ENCODE measurements at regions not wholly inside any gene's neighbourhood (a gene's known extent, or its start where the extent isn't known, plus 50 kb on each side); places are given as distances from the start of the nearest gene placed in this dataset.
"Not testable (repeated sequence)": the region's sequence is repeated elsewhere in the genome, so short reads cannot be mapped to it uniquely, and the experiment has no call there.

DNA sequence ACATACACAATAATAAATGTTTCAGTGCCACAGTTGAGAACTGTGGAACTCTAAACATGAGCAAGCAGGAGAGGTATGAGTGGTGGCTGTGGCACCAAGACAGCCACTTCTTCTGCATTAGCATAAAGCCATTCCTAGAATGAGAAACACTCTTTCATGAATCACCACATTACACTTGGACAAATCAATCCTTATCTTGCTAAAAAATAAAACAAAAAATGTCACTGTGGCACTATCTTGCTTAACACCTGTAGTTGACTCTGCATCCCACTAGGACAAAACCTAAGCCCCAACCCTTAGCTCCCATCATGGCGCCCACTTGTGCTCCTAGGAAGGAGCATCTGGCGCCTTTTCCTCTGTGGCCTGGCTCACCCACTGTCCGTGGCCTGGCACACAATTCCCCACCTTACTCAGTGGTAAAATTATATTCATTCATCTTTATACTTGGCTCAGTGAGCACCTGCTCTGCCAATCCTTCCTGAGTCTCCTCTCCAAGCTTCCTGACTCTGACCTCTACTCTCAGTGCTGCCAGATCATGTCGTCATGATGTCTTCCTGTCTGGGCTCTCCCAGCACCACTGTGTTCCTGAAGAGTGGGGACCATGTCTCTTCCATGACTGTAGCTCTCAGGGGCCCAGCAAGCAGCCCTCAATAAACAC is 272.9 kb downstream of the LNPK start:
- DNase-seq: no peak
- in situ Hi-C loops (cut with HindIII; ENCODE audit: low pct_ligation_motif_present, low pct_unique_long_range_greater_than_20kb, low sequenced_read_pairs): no loop called here

DNA sequence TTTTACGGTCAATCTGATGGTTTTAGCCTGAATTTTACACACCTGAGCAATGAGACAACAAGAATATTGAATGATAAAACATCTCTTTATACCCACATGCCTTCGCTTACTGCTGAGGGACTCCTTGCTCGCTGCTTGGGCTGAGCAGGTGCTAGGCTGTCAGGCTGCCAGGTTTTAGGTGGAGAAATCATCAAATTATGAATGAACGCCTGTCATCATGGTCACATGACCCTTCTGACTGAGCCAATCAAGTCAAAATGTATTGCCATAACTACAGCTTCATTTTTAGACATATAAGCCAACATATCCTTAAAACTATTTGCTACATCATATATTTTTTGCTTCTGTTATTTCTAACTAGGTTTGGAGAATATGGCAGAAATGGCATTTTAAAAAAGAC is 274.0 kb downstream of the LNPK start:
- no peak for DNase-seq
- in situ Hi-C loops (cut with HindIII; ENCODE audit: low pct_ligation_motif_present, low pct_unique_long_range_greater_than_20kb, low sequenced_read_pairs): no loop called here

DNA sequence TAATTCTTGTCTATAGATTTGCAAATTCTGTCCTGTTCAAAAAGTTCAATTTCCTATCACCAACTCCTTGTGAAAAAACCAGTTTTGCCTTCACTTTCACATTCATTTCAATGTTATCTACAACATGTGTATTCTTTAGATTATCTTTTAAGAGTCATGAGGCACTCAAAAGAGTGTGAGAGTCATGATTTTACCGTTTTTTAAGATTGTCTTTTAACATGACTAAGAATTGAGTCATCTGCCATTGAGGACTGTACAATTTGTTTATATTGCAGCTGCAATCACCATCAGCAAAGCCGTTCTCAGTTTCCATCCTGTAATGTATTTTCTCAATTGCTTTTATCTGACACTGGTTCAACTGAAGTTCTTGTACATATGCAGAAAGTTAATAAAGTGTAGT is 275.8 kb downstream of the LNPK start:
- no peak for DNase-seq
- in situ Hi-C loops (cut with HindIII; ENCODE audit: low pct_ligation_motif_present, low pct_unique_long_range_greater_than_20kb, low sequenced_read_pairs): no loop called here

DNA sequence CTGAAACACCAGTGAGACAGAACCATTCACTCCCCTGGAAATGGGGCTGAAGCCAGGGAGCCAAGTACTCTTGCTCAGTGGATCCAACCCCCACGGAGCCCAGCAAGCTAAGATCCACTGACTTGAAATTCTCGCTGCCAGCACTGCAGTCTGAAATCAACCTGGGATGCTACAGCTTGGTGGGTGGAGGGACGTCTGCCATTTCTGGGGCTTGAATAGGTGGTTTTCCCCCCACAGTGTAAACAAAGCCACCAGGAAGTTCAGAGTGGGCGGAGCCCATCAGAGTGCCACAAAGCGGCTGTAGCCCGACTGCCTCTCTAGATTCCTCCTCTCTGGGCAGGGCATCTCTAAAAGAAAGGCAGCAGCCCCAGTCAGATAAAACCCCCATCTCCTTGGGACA is 292.8 kb downstream of the LNPK start:
- DNase-seq: no peak

DNA sequence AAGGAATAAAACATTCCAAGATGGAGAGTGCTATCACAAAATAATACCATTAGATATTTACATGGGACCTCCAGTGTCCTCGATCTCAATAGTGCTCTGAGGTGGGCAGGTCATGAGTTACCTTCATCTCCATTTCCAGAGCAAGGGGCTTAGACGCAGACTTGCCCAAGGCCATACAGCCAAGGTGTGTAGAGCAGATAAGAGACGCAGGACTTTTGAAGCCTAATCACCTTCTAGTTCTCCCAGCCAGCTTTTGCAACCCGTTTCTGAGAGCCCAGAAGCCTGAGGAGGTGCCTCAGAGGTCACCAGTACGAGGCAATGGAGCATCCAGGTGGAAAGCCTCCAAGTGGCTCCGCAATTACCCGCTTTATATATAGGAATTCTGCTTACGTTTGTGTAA is 294.7 kb downstream of the LNPK start:
- in situ Hi-C loops (cut with HindIII; ENCODE audit: low pct_ligation_motif_present, low pct_unique_long_range_greater_than_20kb, low sequenced_read_pairs): no loop called here
- no peak for DNase-seq

More for the DNA sequence above, 292.8 kb downstream of the LNPK start:
- in situ Hi-C loops (cut with HindIII; ENCODE audit: low pct_ligation_motif_present, low pct_unique_long_range_greater_than_20kb, low sequenced_read_pairs): no loop called here

DNA sequence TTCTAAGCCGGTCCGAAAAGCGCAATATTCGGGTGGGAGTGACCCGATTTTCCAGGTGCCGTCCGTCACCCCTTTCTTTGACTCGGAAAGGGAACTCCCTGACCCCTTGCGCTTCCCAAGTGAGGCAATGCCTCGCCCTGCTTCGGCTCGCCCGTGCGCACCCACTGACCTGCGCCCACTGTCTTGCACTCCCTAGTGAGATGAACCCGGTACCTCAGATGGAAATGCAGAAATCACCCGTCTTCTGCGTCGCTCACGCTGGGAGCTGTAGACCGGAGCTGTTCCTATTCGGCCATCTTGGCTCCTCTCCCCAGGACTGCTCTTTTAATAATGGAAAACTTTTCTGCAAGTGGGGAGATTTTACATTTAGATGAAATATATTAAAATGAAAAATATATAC is 297.5 kb downstream of the LNPK start:
- in situ Hi-C loops (cut with HindIII; ENCODE audit: low pct_ligation_motif_present, low pct_unique_long_range_greater_than_20kb, low sequenced_read_pairs): not testable (repeated sequence)

DNA sequence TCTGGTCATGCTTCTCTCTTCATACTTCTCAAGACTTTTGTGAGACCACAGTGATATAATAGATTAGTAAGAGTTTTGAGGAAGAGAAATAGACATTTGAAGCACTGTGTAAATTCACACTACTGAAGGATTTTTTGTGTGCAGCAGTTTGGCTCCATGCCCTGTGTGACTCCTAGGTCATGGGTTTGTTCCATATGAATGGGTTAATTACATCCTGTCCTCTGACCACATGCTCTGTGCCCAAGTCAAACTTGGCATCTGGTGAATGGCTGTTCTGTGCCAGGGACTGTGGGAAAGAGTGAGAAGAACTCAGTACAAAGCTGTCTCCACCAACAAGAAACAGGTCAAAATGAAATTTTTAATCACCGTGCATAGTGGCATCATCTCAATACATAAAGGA is 304.0 kb downstream of the LNPK start:
- no peak for DNase-seq
- in situ Hi-C loops (cut with HindIII; ENCODE audit: low pct_ligation_motif_present, low pct_unique_long_range_greater_than_20kb, low sequenced_read_pairs): no loop called here

More for the DNA sequence above, 297.5 kb downstream of the LNPK start:
- DNase-seq: not testable (repeated sequence)

DNA sequence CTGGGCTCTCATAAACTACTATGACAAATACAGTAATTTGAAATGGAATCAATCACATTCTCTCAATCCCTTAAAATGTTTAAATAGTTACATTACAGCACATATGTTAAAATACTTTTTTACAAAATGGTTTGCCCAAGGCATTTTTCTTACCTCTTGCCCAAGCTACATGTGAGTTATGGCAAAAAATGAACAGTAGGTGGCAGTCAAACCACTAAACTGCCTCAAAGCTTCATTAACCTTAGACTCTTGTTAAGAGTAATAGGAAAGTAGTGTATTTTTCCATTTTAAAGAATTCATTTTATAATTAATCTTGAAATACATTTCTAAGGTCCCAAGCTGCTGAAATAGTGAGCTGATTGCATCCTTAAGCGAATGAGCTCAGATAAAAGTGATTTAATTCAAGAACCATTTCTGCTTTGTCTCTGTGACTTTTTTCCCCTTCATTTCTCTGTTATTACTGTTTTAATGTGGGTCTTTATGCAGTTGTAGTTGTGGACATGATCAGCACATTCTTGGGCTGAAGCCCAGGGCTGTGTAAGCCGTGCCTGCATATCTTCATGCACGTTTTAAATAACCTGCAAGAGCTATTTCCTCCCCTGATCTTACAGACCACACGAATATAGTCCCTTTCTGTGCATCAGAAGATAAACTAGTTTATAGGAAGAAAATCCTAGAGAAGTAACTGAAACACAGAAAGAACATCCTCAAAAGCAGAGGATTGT is 311.8 kb downstream of the LNPK start:
- in situ Hi-C loops (cut with HindIII; ENCODE audit: low pct_ligation_motif_present, low pct_unique_long_range_greater_than_20kb, low sequenced_read_pairs): no loop called here
- DNase-seq: peak; percentile 71

DNA sequence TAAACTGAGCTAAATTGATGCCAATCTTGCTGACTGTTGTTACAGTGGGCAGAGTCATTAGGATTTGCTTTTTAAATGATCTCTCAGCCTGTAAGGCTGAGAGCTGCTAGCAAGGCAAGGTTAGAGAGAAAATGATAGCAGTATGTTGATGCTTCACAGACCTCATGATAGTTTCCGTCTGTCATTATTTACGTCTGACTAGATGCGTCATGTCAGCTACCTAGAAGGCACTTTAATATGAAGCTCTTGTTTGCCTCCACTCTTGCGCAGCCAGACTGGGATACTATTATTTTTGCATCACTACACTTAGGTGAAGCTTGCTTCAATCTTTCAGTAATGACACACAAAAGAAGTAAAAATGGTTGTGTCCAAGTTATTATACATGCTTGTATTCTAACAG is 313.8 kb downstream of the LNPK start:
- no peak for DNase-seq
- in situ Hi-C loops (cut with HindIII; ENCODE audit: low pct_ligation_motif_present, low pct_unique_long_range_greater_than_20kb, low sequenced_read_pairs): no loop called here

DNA sequence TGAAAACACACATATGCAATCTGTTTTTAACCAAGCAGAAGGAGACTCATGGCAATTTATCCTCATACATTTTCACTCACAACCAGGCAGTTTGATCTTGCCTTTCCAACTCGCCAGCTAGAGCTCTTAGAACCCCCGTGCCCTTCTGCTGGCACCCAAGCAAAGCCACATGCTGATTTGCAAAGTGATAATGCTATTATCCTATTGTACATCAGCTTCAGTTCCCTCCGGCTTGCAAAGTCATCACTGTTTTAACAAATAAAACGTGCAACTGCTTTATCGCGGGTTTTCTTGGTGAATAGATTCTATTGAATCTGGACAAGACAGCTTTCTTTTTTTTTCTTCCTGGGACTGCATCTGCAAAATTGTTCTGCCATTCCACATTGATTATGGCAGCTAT is 314.6 kb downstream of the LNPK start:
- DNase-seq: no peak
- in situ Hi-C loops (cut with HindIII; ENCODE audit: low pct_ligation_motif_present, low pct_unique_long_range_greater_than_20kb, low sequenced_read_pairs): no loop called here

DNA sequence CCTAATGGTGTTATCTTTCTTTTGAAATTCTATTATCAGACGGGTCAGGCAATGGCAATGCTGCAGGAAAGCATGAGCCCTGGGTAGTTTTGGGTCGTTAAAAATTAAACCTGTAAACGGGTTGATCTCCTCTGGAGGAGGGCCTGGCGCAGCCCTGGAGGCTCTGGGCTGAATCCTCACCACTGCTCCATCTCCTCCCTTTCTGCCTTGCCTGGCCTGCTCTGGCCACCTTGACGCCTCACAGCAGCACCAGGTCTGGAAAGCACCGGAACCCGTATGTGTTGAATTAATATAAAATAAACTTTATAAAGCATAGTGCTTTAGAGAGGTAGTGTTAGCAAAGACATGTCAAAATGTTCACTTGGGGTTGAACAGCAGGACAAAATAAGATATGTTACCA is 316.1 kb downstream of the LNPK start:
- in situ Hi-C loops (cut with HindIII; ENCODE audit: low pct_ligation_motif_present, low pct_unique_long_range_greater_than_20kb, low sequenced_read_pairs): no loop called here

DNA sequence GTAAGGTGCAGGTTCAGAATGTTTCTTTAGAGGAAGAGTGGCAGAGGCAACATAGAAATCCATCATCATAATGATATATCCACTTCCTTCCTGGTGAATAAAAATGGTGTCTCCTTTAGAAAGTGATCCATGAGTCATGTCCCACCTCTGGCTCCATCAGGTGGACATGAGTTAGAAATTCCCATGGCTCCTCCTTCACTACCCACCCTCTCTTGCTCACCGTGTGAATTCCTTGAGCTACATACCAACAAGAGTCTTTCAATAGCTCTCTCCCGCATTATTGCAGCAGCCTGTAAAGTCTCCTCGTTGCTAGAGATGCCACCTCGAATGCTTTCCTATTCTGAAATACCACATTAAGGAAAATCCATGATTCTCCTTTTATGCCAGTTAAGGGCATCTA is 317.6 kb downstream of the LNPK start:
- in situ Hi-C loops (cut with HindIII; ENCODE audit: low pct_ligation_motif_present, low pct_unique_long_range_greater_than_20kb, low sequenced_read_pairs): no loop called here

More for the DNA sequence above, 316.1 kb downstream of the LNPK start:
- DNase-seq: no peak

DNA sequence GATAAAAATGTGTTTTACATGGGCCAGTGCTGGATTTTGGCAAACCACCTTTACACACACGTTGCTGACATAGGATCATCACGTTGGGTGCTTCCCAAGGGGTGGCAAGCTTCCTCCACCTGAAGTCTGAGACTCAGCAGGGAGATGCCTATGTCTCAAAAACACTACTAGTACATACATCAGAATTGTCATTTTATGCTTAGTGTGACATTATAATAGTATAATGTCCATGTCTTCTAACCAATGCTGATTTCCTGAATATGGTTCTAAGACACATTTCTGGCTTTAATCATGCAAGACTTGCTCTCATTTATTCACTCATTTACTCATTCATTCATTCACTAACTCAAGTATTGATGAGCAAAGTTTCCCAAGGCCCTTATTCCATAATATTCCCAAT is 322.3 kb downstream of the LNPK start:
- in situ Hi-C loops (cut with HindIII; ENCODE audit: low pct_ligation_motif_present, low pct_unique_long_range_greater_than_20kb, low sequenced_read_pairs): no loop called here
- no peak for DNase-seq

More for the DNA sequence above, 317.6 kb downstream of the LNPK start:
- no peak for DNase-seq

DNA sequence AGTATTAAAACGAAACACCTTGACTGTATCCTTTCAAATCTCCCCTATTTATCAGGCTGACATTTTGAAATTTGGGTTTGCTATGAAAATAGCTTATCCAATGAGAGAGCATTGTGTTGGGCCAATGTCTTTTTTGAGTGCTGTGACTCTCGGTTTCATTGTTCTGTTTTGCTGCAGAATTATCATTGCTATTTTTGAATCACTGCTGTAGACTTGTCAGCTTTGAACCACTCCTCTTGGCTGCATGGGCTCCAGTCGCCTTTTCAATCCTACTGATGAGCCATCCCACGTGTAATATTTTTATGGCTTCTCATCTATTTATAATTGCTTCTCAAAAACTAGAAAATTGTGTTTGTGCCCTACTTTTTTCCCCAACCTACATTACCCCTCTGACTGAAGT is 322.8 kb downstream of the LNPK start:
- in situ Hi-C loops (cut with HindIII; ENCODE audit: low pct_ligation_motif_present, low pct_unique_long_range_greater_than_20kb, low sequenced_read_pairs): no loop called here
- DNase-seq: no peak

DNA sequence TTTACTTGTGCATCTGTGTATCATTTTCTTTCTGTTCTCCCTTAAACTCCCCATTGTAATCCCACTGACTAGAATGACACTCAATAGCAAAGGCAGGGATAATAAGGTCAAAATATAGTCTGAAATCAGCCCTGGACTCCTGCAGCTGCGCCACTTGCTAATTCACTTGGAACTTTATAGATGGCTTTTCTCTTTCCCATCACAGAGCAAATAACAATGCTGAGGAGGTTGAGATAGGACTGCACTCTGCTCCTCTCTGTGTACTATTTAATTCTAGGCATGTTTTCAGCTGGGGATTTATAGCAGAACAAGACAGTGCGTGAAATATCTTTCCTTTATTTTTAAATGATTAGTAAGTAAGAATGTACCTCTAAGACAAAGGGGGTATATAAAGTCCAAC is 324.2 kb downstream of the LNPK start:
- no peak for DNase-seq
- in situ Hi-C loops (cut with HindIII; ENCODE audit: low pct_ligation_motif_present, low pct_unique_long_range_greater_than_20kb, low sequenced_read_pairs): no loop called here

DNA sequence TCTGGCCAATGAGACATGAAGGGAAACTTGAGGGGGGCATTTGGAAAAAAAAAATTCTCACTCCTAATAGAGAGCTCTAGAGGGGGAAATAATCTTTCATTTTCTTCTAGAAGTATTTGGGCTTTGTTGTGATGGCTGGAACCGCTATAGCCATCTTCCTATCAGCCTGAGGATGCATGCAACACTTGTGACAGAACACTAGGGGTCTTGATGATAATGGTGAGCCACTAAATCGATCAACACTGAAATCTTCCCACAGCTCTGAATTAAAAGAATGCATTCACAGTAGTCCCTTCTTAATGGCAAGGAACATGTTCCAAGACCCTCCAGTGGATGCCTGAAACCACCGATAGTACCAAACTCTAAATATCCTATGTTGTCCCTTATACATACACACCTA is 325.3 kb downstream of the LNPK start:
- in situ Hi-C loops (cut with HindIII; ENCODE audit: low pct_ligation_motif_present, low pct_unique_long_range_greater_than_20kb, low sequenced_read_pairs): no loop called here
- DNase-seq: no peak

DNA sequence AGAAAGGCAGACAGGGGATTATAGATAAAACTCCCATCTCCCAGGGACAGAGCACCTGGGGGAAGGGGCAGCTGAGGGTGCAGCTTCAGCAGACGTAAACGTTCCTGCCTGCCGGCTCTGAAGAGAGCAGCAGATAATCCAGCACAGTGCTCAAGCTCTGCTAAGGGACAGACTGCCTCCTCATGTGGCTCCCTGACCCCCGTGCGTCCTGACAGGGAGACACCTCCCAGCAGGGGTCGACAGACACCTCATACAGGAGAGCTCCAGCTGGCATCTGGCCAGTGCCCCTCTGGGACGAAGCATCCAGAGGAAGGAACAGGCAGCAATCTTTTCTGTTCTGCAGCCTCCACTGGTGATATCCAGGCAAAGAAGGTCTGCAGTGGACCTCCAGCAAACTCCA is 333.3 kb downstream of the LNPK start:
- DNase-seq; in situ Hi-C loops (cut with HindIII; ENCODE audit: low pct_ligation_motif_present, low pct_unique_long_range_greater_than_20kb, low sequenced_read_pairs): not testable (repeated sequence)

DNA sequence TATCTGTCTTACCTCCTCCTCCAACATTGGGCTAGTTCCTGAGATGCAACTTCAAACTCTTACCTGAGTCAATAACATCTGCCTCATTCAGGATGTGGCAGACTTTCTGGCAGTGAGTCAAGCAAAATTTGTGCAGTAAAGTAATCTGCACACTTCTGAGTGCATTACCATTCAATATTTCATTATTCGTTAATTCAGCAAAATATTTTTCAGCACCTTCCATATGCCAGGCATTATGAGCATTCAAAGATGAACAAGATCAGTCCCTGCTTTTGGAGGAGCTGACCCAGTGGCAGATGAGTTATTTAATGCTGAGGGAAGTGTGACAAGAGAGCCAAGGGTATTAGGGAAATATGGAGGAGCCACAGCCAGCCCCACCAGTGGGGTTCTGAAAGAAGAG is 339.7 kb downstream of the LNPK start:
- DNase-seq: no peak
- in situ Hi-C loops (cut with HindIII; ENCODE audit: low pct_ligation_motif_present, low pct_unique_long_range_greater_than_20kb, low sequenced_read_pairs): no loop called here

DNA sequence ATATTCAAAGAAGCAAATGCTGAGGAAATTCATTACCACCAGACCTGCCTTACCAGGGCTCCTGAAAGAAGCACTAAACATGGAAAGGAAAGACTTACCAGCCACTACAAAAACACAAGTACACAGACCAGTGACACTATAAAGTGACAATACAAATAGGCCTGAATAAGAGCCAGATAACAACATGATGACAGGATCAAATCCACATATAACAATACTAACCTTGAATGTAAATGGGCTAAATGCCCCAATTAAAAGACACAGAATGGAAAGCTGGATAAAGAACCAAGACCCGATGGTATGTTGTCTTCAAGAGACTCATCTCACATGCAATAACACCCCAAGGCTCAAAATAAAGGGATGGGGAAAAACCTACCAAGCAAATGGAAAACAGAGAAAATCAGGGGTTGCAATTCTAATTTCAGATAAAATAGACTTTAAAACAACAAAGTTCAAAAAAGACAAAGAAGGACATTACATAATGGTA is 353.4 kb downstream of the LNPK start:
- in situ Hi-C loops (cut with HindIII; ENCODE audit: low pct_ligation_motif_present, low pct_unique_long_range_greater_than_20kb, low sequenced_read_pairs): no loop called here
- no peak for DNase-seq

DNA sequence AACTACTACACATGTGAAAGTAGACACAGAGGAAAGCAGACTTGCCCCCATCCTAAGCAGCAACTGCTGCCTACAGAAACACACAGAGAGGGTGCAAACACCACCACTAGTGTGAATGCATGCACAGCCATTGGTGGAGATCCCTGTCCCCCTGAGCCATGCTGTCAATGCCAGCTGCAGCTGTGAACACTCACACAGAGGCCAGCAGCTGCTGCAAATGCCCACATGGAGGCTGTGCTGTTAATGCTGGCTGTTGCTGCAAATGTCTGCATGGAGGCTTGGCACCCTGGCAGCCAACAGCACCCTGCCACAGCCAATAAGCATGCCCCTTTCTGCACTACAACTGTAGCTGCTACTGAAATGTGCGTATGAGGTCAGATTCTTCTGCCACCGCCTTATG is 355.0 kb downstream of the LNPK start:
- in situ Hi-C loops (cut with HindIII; ENCODE audit: low pct_ligation_motif_present, low pct_unique_long_range_greater_than_20kb, low sequenced_read_pairs): no loop called here
- no peak for DNase-seq
